ENCODE measurements at regions not wholly inside any gene's neighbourhood (a gene's known extent, or its start where the extent isn't known, plus 50 kb on each side); places are given as distances from the start of the nearest gene placed in this dataset.

DNA sequence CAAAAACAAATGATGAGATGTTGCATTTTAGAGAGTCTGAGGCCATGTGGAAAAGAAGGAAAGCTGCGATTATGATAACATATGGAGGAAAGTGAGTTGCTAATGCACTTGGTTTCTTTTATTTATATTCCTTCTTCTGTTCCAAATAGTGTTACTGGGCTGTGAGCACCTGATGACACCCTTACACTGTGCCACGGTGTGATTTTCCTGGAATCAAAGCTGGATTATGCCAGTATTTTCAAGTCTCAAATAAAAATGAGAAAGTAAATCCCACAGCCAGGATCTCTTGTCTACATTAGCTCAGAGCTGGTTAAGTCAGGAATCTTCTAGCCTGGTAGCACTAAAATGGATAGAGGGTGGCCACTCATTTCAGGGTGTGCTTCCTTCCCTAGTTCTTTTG lies 670.8 kb downstream of the TDRD15 start:
- DNase-seq: no peak
- Histone ChIP-seq H3K36me3 (replicated peaks; ENCODE audit: control insufficient read depth, insufficient read depth, low read length) (no peaks in the 10 kb centered on the region), H3K4me3 (ENCODE audit: insufficient read depth, low read depth, low read length) (no peak overlapping the region), H3K27me3 (ENCODE audit: control insufficient read depth, insufficient read depth, low read length) (no peaks in the 10 kb centered on the region)

DNA sequence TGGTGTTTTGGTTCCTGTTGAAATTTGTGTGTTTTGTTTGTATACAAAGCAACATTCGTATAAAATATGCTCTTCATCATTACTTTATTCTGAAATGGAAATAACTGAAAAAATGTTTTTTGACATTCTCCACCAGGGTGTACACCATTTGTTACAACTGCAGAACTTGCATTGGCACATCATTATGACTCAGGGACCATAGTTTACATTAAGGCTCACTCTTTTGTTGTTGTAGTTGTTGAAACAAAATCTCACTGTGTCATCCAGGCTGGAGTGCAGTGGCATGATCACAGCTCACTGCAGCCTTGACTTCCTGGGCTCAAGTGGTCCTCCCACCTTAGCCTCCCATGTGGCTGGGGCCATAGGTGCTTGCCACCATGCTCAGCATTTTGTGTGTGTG lies 676.6 kb downstream of the TDRD15 start:
- DNase-seq: no peak
- no peaks in the 10 kb centered on the region for H3K27me3 ChIP-seq (ENCODE audit: control insufficient read depth, insufficient read depth, low read length)
- no peak overlapping the region for H3K4me3 ChIP-seq (ENCODE audit: insufficient read depth, low read depth, low read length)

DNA sequence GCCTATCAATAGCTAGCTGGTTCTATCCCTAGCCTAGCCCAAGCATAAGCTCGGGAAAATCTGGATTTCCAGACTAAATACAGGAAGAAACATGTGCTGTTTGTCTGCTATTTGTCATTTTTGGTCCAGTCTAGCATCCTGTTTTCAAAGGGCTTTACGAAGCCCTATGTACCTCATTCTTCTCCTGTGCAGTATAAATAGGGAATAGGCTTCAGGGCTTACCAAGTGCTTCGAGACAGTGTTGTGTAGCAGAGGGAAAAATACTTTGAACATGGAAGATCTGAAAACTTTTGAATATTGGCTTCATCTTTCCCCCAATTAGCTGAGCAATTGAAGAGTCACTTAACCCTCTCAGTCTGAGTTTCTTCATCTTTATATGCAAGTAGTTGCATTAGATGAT lies 679.8 kb downstream of the TDRD15 start:
- no peaks in the 10 kb centered on the region for H3K36me3 ChIP-seq (replicated peaks; ENCODE audit: control insufficient read depth, insufficient read depth, low read length)
- H3K27me3 ChIP-seq (ENCODE audit: control insufficient read depth, insufficient read depth, low read length): no peaks in the 10 kb centered on the region
- no peak overlapping the region for H3K4me3 ChIP-seq (ENCODE audit: insufficient read depth, low read depth, low read length)
- DNase-seq: no peak

More for the DNA sequence above, 676.6 kb downstream of the TDRD15 start:
- H3K36me3 ChIP-seq (replicated peaks; ENCODE audit: control insufficient read depth, insufficient read depth, low read length): no peaks in the 10 kb centered on the region

DNA sequence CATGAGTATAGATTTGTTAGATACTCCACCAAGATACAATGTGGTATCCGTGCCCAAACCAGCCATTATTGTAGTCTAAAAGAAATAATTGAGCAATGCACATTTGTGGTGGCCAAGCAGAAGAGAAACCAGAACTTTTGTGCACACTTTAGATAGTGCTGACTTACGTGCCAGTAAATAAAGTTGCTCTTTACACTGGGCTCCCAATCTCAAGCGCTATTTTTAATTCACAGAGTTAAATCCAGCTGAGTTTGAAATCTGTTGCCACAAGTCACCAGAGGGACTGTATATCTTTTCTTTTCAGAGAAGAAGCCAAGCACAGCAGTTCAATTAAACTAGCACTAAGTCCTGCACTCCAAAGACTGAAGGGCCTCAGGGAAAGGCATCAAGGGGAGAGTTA lies 680.4 kb downstream of the TDRD15 start:
- no peaks in the 10 kb centered on the region for H3K36me3 ChIP-seq (replicated peaks; ENCODE audit: control insufficient read depth, insufficient read depth, low read length)
- H3K27me3 ChIP-seq (ENCODE audit: control insufficient read depth, insufficient read depth, low read length): no peaks in the 10 kb centered on the region
- H3K4me3 ChIP-seq (ENCODE audit: insufficient read depth, low read depth, low read length): no peak overlapping the region
- no peak for DNase-seq

DNA sequence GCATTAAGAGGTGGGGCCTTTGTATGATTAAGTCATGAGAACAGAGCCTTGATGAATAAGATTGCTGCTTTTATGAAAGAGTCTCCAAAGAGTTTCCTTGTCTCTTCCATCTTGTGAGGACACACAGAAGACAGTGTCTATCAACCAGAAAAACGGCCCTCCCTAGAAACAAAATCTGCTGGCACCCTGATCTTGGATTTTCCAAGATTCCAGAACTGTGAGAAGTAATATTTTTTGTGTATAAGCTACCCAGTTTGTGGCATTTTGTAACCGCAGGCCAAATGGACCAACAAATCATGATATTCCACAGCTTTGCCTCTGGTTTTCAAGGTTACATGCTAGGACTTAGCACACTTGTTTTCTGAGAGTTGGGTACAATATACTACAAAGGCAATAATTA lies 687.8 kb downstream of the TDRD15 start:
- DNase-seq: no peak
- Histone ChIP-seq H3K4me3 (ENCODE audit: insufficient read depth, low read depth, low read length) (no peak overlapping the region), H3K36me3 (replicated peaks; ENCODE audit: control insufficient read depth, insufficient read depth, low read length) (no peaks in the 10 kb centered on the region), H3K27me3 (ENCODE audit: control insufficient read depth, insufficient read depth, low read length) (no peaks in the 10 kb centered on the region)

DNA sequence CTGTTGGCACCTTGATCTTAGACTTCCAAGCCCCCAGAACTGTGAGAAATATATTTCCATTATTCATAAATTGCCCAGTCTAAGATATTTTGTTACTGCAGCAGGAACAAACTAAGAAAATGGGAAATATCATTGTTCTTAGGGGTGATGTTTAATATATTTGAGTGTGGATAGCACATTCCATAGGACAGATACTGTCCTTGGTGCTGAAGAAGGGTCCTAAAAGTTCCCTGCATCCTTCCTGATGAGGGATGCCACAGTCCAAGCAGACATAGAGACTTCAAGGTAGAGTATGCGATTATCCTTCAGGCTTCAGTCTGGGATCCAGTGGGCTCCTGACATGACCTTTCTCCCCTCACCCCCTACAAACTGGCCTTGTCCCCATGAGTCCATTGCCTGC lies 689.0 kb downstream of the TDRD15 start:
- no peak for DNase-seq
- no peaks in the 10 kb centered on the region for H3K36me3 ChIP-seq (replicated peaks; ENCODE audit: control insufficient read depth, insufficient read depth, low read length)
- H3K27me3 ChIP-seq (ENCODE audit: control insufficient read depth, insufficient read depth, low read length): no peaks in the 10 kb centered on the region
- no peak overlapping the region for H3K4me3 ChIP-seq (ENCODE audit: insufficient read depth, low read depth, low read length)

DNA sequence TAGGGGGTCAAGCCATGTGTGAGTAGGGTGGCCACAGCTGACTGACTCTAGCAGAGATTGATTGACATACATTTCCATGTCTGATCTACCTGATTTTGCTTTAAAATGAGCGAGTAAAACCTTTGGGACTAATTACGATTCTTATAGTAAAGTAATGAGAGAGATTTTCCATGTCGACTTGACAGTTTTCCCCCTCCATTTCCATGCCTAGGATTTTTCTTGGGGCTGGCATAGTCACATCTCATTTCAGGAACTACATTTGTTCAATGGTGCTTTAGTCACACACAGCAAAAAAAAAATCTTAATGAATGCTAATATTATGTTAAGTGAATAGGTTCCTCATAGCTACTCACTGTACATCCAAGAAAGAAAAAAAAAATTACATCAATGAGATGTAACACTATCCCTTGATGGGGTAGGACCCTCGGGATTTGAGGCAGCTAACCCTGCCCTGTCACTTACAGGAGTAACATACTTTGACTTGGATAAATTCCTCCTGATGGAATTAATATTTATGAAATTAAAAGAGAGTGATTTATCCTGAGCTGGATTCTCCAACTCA lies 690.9 kb downstream of the TDRD15 start:
- no peaks in the 10 kb centered on the region for H3K36me3 ChIP-seq (replicated peaks; ENCODE audit: control insufficient read depth, insufficient read depth, low read length)
- no peaks in the 10 kb centered on the region for H3K27me3 ChIP-seq (ENCODE audit: control insufficient read depth, insufficient read depth, low read length)
- no peak for DNase-seq
- H3K4me3 ChIP-seq (ENCODE audit: insufficient read depth, low read depth, low read length): no peak overlapping the region

DNA sequence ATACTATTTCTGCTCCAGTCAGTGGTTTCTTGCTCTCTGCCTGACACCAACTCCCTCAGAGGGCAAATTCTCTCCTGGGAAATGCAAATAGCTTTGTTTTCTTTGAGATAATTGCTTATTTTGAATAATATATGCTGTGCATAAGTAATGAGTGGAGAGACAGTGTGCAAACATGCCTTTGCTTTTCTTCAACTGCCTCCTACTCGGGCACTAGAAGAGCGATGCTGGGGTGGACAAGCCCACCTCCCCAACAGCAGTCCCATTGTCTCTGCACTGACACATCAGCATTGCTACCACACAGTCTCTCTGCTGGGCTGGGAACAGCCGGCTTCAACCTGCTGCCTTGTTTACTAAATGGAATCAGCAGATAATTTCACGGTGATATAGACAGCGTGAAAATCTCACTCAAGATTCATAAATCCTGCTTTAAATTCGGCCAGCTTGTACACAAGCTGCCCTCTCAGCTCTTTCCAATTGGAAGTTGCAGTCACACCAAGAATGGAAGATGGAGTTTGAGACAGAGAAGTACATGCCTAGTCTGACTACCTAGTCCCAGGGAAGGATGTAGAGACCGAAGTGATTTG lies 694.5 kb downstream of the TDRD15 start:
- DNase-seq: no peak
- no peaks in the 10 kb centered on the region for H3K36me3 ChIP-seq (replicated peaks; ENCODE audit: control insufficient read depth, insufficient read depth, low read length)

DNA sequence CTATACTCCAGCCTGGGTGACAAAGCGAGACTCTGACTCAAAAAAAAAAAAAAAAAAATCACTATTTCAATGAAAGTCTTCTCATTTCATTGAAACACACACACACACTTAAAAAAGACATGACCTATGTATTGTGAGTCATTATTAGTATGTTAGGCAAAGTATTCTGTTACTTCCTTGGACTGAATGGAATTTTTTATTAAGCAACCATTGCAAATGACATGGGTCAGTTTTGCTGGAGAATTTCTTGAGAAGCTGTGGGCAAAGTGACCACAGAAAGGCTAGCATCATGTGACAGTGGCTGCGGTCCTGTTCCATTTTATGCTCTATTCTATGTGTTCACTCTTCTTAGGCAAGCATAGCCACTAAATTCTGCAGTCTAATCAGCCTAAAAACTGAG lies 695.7 kb downstream of the TDRD15 start:
- H3K4me3 ChIP-seq (ENCODE audit: insufficient read depth, low read depth, low read length): no peak overlapping the region
- no peaks in the 10 kb centered on the region for H3K27me3 ChIP-seq (ENCODE audit: control insufficient read depth, insufficient read depth, low read length)
- no peak for DNase-seq
- H3K36me3 ChIP-seq (replicated peaks; ENCODE audit: control insufficient read depth, insufficient read depth, low read length): no peaks in the 10 kb centered on the region

More for the DNA sequence above, 694.5 kb downstream of the TDRD15 start:
- Histone ChIP-seq H3K4me3 (ENCODE audit: insufficient read depth, low read depth, low read length) (no peak overlapping the region), H3K27me3 (ENCODE audit: control insufficient read depth, insufficient read depth, low read length) (no peaks in the 10 kb centered on the region)

DNA sequence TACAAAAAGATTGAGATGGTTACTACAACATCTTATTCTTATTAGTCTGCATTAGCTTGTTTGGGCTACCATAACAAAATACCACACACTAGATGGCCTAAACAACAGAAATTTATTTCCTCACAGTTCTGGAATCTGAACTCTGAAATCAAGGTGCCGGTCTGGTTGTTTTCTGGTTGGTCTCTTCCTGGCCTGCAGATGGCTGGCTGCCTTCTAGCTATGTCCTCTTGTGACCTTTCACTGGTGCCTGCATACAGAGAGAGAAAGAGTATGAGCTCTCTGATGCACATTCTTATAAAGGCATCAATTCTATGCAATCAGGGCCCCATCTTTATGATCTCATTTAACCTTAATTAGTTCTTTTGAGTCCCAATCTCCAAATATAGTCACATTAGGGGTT lies 696.5 kb downstream of the TDRD15 start:
- no peak overlapping the region for H3K4me3 ChIP-seq (ENCODE audit: insufficient read depth, low read depth, low read length)
- no peaks in the 10 kb centered on the region for H3K36me3 ChIP-seq (replicated peaks; ENCODE audit: control insufficient read depth, insufficient read depth, low read length)
- DNase-seq: no peak
- H3K27me3 ChIP-seq (ENCODE audit: control insufficient read depth, insufficient read depth, low read length): no peaks in the 10 kb centered on the region

DNA sequence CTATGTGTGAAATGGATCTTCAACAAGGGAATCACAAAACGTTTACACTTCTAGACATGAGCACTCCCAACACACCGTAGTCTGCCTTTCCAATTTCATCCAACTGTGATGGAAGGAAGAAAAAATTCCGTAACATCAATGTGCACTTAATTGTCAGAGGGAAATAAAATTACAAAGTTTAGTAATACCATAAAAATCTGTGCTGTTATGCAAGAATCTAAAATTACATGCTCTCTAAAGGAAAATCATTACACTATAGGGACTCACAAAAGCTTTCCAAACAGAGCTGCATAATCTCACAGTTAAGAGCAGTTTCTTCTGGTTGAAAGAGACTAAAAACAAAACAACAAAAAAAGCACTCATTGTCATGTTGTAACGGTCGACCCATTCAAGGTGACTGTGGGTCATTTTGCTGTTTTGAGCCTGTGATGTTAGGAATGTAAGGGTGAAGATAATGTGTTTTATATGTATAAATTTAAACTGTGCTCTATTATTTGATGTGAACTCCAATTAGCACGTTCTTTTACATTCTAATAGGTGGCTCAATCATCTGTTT lies 698.0 kb downstream of the TDRD15 start:
- DNase-seq: no peak
- H3K27me3 ChIP-seq (ENCODE audit: control insufficient read depth, insufficient read depth, low read length): no peaks in the 10 kb centered on the region
- H3K4me3 ChIP-seq (ENCODE audit: insufficient read depth, low read depth, low read length): no peak overlapping the region
- H3K36me3 ChIP-seq (replicated peaks; ENCODE audit: control insufficient read depth, insufficient read depth, low read length): no peaks in the 10 kb centered on the region

DNA sequence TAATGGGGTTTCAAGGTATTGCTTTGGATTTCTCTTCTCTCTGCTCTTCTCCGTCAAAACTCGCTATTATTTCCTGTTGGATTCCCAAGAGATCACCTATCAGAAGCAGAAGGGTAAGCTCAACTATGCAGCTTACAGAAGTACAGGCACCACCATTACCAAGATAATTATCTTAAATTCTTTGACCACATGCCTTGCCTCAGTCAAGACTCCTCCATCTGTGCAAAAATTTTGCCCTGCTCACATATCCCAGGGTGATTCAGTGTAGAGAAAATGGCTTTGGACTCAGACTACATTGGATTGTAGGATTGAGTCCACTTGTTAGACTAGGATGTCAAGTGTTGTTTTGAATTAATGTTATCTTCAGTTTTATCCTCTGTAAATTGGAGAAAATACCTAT lies 698.7 kb downstream of the TDRD15 start:
- no peak for DNase-seq
- H3K4me3 ChIP-seq (ENCODE audit: insufficient read depth, low read depth, low read length): no peak overlapping the region
- no peaks in the 10 kb centered on the region for H3K27me3 ChIP-seq (ENCODE audit: control insufficient read depth, insufficient read depth, low read length)
- H3K36me3 ChIP-seq (replicated peaks; ENCODE audit: control insufficient read depth, insufficient read depth, low read length): no peaks in the 10 kb centered on the region

DNA sequence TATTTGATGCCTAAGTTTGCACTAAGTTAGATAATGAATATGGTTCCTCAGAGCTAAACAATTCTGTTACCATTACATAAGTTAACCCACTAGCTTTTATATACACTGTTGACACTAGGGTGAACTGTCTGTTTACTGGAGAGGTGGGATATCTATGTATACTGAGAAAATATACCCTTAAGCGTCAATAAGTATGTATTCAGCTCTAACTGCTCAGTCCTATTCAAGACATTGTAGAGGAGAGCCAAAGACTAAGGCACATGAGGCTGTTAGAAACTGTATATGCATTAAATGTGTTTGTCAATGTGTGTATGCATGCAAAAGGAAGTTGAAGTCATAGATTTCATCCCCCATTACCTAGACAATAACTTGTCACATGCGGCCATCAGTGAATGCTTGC lies 710.0 kb downstream of the TDRD15 start:
- H3K4me3 ChIP-seq (ENCODE audit: insufficient read depth, low read depth, low read length): no peak overlapping the region
- H3K27me3 ChIP-seq (ENCODE audit: control insufficient read depth, insufficient read depth, low read length): no peaks in the 10 kb centered on the region
- no peaks in the 10 kb centered on the region for H3K36me3 ChIP-seq (replicated peaks; ENCODE audit: control insufficient read depth, insufficient read depth, low read length)
- DNase-seq: no peak

DNA sequence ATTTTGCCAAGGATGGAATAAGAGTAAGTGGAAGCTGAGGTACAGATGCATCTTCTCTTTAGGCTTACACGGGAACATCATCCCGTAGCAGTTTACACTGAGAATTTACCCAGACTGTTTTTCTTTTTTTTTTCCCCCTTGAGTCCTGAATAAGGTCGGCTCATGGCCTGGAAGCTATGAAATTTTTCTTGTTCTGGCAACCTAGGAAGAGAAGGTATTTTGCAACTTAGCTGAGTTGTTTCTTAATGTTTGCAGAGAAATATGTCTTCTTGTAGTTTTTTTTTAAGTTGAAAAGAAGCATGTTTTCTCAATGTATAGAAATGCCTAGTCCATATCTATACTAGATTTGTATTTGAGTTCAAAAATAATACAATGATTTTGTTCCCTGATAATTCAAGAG lies 712.5 kb downstream of the TDRD15 start:
- H3K27me3 ChIP-seq (ENCODE audit: control insufficient read depth, insufficient read depth, low read length): no peaks in the 10 kb centered on the region

DNA sequence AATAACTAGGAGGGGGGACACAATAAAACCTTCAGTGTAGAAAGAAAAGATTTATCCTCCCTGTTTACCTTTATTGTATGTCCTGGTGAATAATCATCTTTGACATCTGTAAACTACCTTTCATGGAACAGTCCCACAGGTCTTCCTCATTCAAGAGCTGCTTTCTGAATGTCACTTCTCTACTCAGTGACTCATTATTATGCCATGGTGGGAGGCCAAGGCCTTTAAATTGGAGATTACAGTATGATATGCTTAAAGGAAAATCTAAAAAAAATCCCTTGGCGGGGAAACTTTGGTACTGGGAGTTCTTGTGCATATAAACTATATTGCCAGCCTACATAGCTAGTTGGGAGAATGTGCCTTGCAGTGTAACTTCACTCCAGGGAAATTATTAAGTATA lies 713.0 kb downstream of the TDRD15 start:
- no peak overlapping the region for H3K4me3 ChIP-seq (ENCODE audit: insufficient read depth, low read depth, low read length)
- no peak for DNase-seq

More for the DNA sequence above, 712.5 kb downstream of the TDRD15 start:
- no peaks in the 10 kb centered on the region for H3K36me3 ChIP-seq (replicated peaks; ENCODE audit: control insufficient read depth, insufficient read depth, low read length)
- DNase-seq: no peak
- no peak overlapping the region for H3K4me3 ChIP-seq (ENCODE audit: insufficient read depth, low read depth, low read length)

More for the DNA sequence above, 713.0 kb downstream of the TDRD15 start:
- Histone ChIP-seq H3K27me3 (ENCODE audit: control insufficient read depth, insufficient read depth, low read length) (no peaks in the 10 kb centered on the region), H3K36me3 (replicated peaks; ENCODE audit: control insufficient read depth, insufficient read depth, low read length) (no peaks in the 10 kb centered on the region)

Measured in H7 (cell line).